ENCODE measurements at regions not wholly inside any gene's neighbourhood (a gene's known extent, or its start where the extent isn't known, plus 50 kb on each side); places are given as distances from the start of the nearest gene placed in this dataset.

DNA sequence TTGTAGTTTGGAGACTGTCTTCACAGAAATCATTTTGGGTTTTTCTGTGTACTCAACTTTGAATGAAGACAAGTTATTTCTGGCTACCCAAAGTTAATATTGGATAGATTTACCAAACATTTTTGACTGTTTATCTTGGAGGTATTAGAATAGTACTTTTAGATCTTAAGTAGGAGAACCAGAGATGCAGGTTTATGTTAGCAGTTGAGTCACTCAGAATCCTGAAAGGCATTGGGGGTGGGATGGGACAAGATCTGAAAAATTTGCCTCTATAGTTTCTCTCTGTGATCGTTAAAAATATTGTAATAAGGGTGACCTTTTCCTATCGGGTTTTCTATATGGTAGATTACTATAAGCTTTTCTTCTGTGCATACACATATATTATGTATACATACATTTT lies 112.3 kb downstream of the TTC6 start:
- Histone ChIP-seq H3K4me1 (ENCODE audit: insufficient read depth, low read length) (no peaks in the 10 kb centered on the region), H4K20me1 (ENCODE audit: insufficient read depth, low read length) (no peaks in the 10 kb centered on the region), H3K27ac (ENCODE audit: low read depth, low read length) (no peak overlapping the region), H3K79me2 (ENCODE audit: insufficient read depth, low read length) (no peaks in the 10 kb centered on the region), H3K27me3 (ENCODE audit: insufficient read depth, low read length) (no peaks in the 10 kb centered on the region), H2AFZ (ENCODE audit: low read length) (no peak overlapping the region), H3K36me3 (ENCODE audit: insufficient read depth, low read length) (no peaks in the 10 kb centered on the region), H3K4me3 (ENCODE audit: insufficient read depth, low read length) (no peak overlapping the region), H3K4me2 (ENCODE audit: insufficient read depth, low read length) (no peak overlapping the region), H3K9me3 (ENCODE audit: low read depth, low read length) (no peaks in the 10 kb centered on the region)
- TF ChIP-seq, protein P1, sequence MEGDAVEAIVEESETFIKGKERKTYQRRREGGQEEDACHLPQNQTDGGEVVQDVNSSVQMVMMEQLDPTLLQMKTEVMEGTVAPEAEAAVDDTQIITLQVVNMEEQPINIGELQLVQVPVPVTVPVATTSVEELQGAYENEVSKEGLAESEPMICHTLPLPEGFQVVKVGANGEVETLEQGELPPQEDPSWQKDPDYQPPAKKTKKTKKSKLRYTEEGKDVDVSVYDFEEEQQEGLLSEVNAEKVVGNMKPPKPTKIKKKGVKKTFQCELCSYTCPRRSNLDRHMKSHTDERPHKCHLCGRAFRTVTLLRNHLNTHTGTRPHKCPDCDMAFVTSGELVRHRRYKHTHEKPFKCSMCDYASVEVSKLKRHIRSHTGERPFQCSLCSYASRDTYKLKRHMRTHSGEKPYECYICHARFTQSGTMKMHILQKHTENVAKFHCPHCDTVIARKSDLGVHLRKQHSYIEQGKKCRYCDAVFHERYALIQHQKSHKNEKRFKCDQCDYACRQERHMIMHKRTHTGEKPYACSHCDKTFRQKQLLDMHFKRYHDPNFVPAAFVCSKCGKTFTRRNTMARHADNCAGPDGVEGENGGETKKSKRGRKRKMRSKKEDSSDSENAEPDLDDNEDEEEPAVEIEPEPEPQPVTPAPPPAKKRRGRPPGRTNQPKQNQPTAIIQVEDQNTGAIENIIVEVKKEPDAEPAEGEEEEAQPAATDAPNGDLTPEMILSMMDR (IDR thresholded peaks at IDR 0.05; ENCODE audit: extremely low read depth, low read depth, low read length) = no peak
- DNase-seq (ENCODE audit: insufficient read length, low spot score, missing footprints) = no peak

DNA sequence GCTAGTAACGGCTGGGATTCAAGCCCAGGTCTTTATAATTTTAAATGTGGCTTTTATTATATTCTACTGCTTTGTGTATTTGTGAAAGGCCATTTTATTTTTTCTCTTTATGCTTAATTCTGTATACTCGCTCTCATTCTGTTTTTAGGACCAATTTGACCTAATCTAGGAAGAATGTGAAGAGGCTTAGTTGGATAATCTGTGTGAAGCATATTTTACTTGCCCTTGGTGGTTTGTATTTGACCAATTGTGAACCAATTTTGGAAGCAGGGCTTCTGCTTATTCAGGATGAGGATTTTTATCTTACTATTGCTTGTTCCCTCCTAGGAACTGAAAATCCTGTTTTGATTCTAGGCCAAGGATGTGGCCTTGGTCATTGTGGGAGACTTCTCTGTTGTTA lies 113.1 kb downstream of the TTC6 start:
- no peak for DNase-seq (ENCODE audit: insufficient read length, low spot score, missing footprints)
- Histone ChIP-seq H4K20me1 (ENCODE audit: insufficient read depth, low read length) (no peaks in the 10 kb centered on the region), H2AFZ (ENCODE audit: low read length) (no peak overlapping the region), H3K9me3 (ENCODE audit: low read depth, low read length) (no peaks in the 10 kb centered on the region), H3K27ac (ENCODE audit: low read depth, low read length) (no peak overlapping the region), H3K4me1 (ENCODE audit: insufficient read depth, low read length) (no peaks in the 10 kb centered on the region), H3K36me3 (ENCODE audit: insufficient read depth, low read length) (no peaks in the 10 kb centered on the region), H3K79me2 (ENCODE audit: insufficient read depth, low read length) (no peaks in the 10 kb centered on the region), H3K27me3 (ENCODE audit: insufficient read depth, low read length) (no peaks in the 10 kb centered on the region), H3K4me2 (ENCODE audit: insufficient read depth, low read length) (no peak overlapping the region), H3K4me3 (ENCODE audit: insufficient read depth, low read length) (no peak overlapping the region)
- TF ChIP-seq, protein P1 (IDR thresholded peaks at IDR 0.05; ENCODE audit: extremely low read depth, low read depth, low read length) = no peak

DNA sequence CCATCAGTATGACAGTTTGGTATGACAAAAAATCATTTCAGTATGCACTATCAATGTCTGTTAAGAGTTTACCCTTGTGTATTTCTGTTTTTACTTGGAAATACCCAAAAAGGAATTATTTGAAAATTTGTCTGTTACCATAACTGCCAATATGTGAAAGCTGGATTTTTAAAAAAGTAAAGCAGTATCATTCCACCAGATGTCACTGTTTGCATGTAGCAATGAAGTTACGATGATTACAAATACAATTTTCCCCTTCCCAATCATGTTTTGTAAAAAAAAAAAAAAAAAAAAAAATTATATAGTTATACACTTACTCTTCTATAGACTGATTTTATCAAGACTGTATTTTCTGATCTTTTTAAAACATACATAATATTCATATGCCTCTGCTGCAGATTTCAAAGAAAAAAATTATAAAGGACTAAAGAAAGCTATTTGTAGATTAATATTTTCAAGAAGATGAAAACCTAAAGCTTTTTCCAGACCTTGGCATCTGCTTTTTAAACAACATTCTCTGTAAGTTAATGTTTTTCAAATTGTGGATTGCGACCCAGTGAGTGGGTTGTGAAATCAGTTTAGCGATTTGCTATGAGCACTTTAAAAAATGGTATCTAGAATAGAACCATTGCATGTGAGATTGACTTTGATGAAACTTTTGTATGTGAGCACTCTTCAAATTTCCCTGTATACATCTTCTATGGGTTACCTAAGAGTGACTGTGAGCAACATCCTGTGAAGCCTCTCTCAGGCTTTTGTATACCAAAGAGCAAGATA lies 114.2 kb downstream of the TTC6 start:
- Histone ChIP-seq H3K27me3 (ENCODE audit: insufficient read depth, low read length) (no peaks in the 10 kb centered on the region), H2AFZ (ENCODE audit: low read length) (no peak overlapping the region), H3K4me2 (ENCODE audit: insufficient read depth, low read length) (no peak overlapping the region), H4K20me1 (ENCODE audit: insufficient read depth, low read length) (no peaks in the 10 kb centered on the region), H3K79me2 (ENCODE audit: insufficient read depth, low read length) (no peaks in the 10 kb centered on the region), H3K4me1 (ENCODE audit: insufficient read depth, low read length) (no peaks in the 10 kb centered on the region), H3K9me3 (ENCODE audit: low read depth, low read length) (no peaks in the 10 kb centered on the region), H3K4me3 (ENCODE audit: insufficient read depth, low read length) (no peak overlapping the region), H3K36me3 (ENCODE audit: insufficient read depth, low read length) (no peaks in the 10 kb centered on the region), H3K27ac (ENCODE audit: low read depth, low read length) (no peak overlapping the region)
- TF ChIP-seq, protein P1 (IDR thresholded peaks at IDR 0.05; ENCODE audit: extremely low read depth, low read depth, low read length) = peak; percentile 37
- no peak for DNase-seq (ENCODE audit: insufficient read length, low spot score, missing footprints)

DNA sequence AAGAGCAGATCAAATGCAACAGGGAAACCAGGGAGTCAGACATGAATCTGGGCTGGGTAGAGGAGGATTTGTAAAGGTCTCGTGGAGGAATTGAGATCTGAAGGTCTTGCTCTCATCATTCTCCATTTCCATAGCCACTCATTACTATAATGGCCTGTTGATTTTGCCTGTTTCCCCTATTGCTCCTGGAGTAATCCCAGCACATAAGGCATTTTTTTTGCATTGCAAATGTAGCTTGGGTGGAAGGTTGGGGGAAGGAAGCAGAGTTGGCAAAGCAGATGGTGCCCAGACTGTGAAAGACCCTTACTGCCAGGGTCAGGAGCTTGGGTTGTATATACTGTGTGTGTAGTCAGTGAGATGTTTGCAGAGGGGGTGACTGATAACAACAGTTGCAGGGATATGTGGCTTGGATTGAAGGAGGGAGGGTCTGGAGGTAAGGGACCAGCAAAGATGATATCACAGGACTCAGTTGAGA lies 116.0 kb downstream of the TTC6 start:
- Histone ChIP-seq H3K4me3 (ENCODE audit: insufficient read depth, low read length) (no peak overlapping the region), H3K79me2 (ENCODE audit: insufficient read depth, low read length) (no peaks in the 10 kb centered on the region), H3K27ac (ENCODE audit: low read depth, low read length) (no peak overlapping the region), H3K4me1 (ENCODE audit: insufficient read depth, low read length) (no peaks in the 10 kb centered on the region), H3K27me3 (ENCODE audit: insufficient read depth, low read length) (no peaks in the 10 kb centered on the region), H4K20me1 (ENCODE audit: insufficient read depth, low read length) (no peaks in the 10 kb centered on the region), H2AFZ (ENCODE audit: low read length) (no peak overlapping the region), H3K36me3 (ENCODE audit: insufficient read depth, low read length) (no peaks in the 10 kb centered on the region), H3K9me3 (ENCODE audit: low read depth, low read length) (no peaks in the 10 kb centered on the region), H3K4me2 (ENCODE audit: insufficient read depth, low read length) (no peak overlapping the region)
- TF ChIP-seq, protein P1 (IDR thresholded peaks at IDR 0.05; ENCODE audit: extremely low read depth, low read depth, low read length) = no peak
- DNase-seq (ENCODE audit: insufficient read length, low spot score, missing footprints) = no peak
